B cell (primary cell): ENCODE measurements at regions not wholly inside any gene's neighbourhood (a gene's known extent, or its start where the extent isn't known, plus 50 kb on each side); places are given as distances from the start of the nearest gene placed in this dataset.

Experiments
- ATAC-seq: fragments of 200-7000 bp; cut with Tn5 transposase; one replicate; pipeline ENCODE4 v1.10.0; 2021; ENCODE audit warnings: low read depth, mild to moderate bottlenecking, moderate number of reproducible peaks, moderate library complexity
- CTCF ChIA-PET: fragments of 350-600 bp; sonication (Branson Sonifier 250); formaldehyde crosslinking; loops from one replicate; lab custom pipeline; 2021; ENCODE audit warnings: antibody characterized with exemption, inconsistent platforms; lab: Charles Lee
- POLR2A ChIA-PET: fragments of 350-600 bp; sonication (Branson Sonifier 250); formaldehyde crosslinking; loops from one replicate; lab custom pipeline; 2021; ENCODE audit warnings: antibody characterized with exemption; lab: Charles Lee
- DNase-seq: peaks from one replicate; pipeline ENCODE4 v3.0.0; 2013
- H2AFZ ChIP-seq: 2 replicates; pipeline ENCODE4 v1.6.1; 2012; ENCODE audit warnings: mild to moderate bottlenecking, low read depth, low read length; ENCODE audit not compliant: insufficient read depth, poor library complexity, severe bottlenecking
- H3K27ac ChIP-seq, 2 donors: 1 replicate in 1 of 2; 2 replicates in 1 of 2; pipeline ENCODE4 v1.5.1; 2012 to 2013; ENCODE audit warnings: low read length in 2 of 2, mild to moderate bottlenecking in 2 of 2, moderate library complexity in 1 of 2
- H3K27me3 ChIP-seq, 4 experiments: fragments of 200-600 bp in 1 of 4; sonication (generic) in 1 of 4; replicated peaks in 1 of 4; 1 replicate in 2 of 4; 2 replicates in 2 of 4; pipeline versions ENCODE4 v1.6.1 to v1.7.0; 2013 to 2016; ENCODE audit warnings: low read length in 3 of 4, mild to moderate bottlenecking in 2 of 4, mixed read lengths in 1 of 4, moderate library complexity in 1 of 4; ENCODE audit not compliant: insufficient read depth in 4 of 4, control insufficient read depth in 3 of 4; ENCODE audit errors: control extremely low read depth in 1 of 4
- H3K36me3 ChIP-seq, 2 experiments: replicated peaks in 1 of 2; 1 replicate in 1 of 2; 2 replicates in 1 of 2; pipeline versions ENCODE4 v1.6.1 to v1.7.1; 2013; ENCODE audit warnings: low read length in 1 of 2; ENCODE audit not compliant: insufficient read depth in 2 of 2, control insufficient read depth in 1 of 2; ENCODE audit errors: control extremely low read depth in 1 of 2, extremely low read depth in 1 of 2
- H3K4me1 ChIP-seq, 2 donors: fragments of 200-600 bp in 1 of 2; sonication (generic) in 1 of 2; 1 replicate in 1 of 2; 2 replicates in 1 of 2; pipeline versions ENCODE4 v1.5.1 to v1.6.1; 2013 to 2017; ENCODE audit warnings: low read length in 2 of 2; ENCODE audit not compliant: control insufficient read depth in 2 of 2, insufficient read depth in 2 of 2
- H3K4me2 ChIP-seq: replicated peaks from 2 replicates; pipeline ENCODE3; 2012; ENCODE audit warnings: mild to moderate bottlenecking, low read depth, low read length; ENCODE audit not compliant: poor library complexity, severe bottlenecking
- H3K4me3 ChIP-seq, 5 experiments: fragments of 200-600 bp in 1 of 5; sonication (generic) in 1 of 5; 1 replicate in 3 of 5; 2 replicates in 2 of 5; pipeline versions ENCODE4 v1.5.1 to v1.7.0; 2011 to 2016; ENCODE audit warnings: low read length in 4 of 5, mild to moderate bottlenecking in 4 of 5, low read depth in 2 of 5, control low read depth in 1 of 5, moderate library complexity in 1 of 5; ENCODE audit not compliant: insufficient read depth in 1 of 5; ENCODE audit errors: control extremely low read depth in 1 of 5, extremely low read depth in 1 of 5
- H3K79me2 ChIP-seq: fragments of 200-600 bp; sonication (generic); one replicate; pipeline ENCODE4 v1.6.0; 2016; ENCODE audit warnings: low read length; ENCODE audit not compliant: control insufficient read depth, insufficient read depth
- H3K9ac ChIP-seq: fragments of 200-600 bp; sonication (generic); 2 replicates; pipeline ENCODE4 v1.6.1; 2017; ENCODE audit warnings: mild to moderate bottlenecking, low read length, moderate library complexity
- H3K9me3 ChIP-seq, 3 donors: one replicate each; pipeline versions ENCODE4 v1.6.1 to v1.7.1; 2013; ENCODE audit warnings: low read length in 2 of 3; ENCODE audit not compliant: control insufficient read depth in 2 of 3, insufficient read depth in 1 of 3; ENCODE audit errors: control extremely low read depth in 1 of 3
- H4K20me1 ChIP-seq: 2 replicates; pipeline ENCODE4 v1.6.0; 2012; ENCODE audit warnings: mild to moderate bottlenecking, low read length; ENCODE audit not compliant: insufficient read depth, control insufficient read depth, poor library complexity, severe bottlenecking
- H3K27ac Mint-ChIP-seq: one replicate; pipeline ENCODE4 v1.8.0; 2021; ENCODE audit warnings: mixed read lengths
- H3K27me3 Mint-ChIP-seq: one replicate; pipeline ENCODE4 v1.8.0; 2021; ENCODE audit warnings: mixed read lengths
- H3K4me1 Mint-ChIP-seq: one replicate; pipeline ENCODE4 v1.8.0; 2021; ENCODE audit warnings: mixed read lengths
- H3K4me3 Mint-ChIP-seq: one replicate; pipeline ENCODE4 v1.8.0; 2021; ENCODE audit warnings: mixed read lengths
- H3K9me3 Mint-ChIP-seq: one replicate; pipeline ENCODE4 v1.8.0; 2022; ENCODE audit warnings: mixed read lengths; ENCODE audit not compliant: insufficient read depth
- EZH2 ChIP-seq: IDR thresholded peaks from 2 replicates; pipeline ENCODE4 v1.6.1; 2012; ENCODE audit warnings: borderline replicate concordance, low read depth, mild to moderate bottlenecking, moderate library complexity, low read length; ENCODE audit not compliant: insufficient read depth, poor library complexity, severe bottlenecking
- WGBS: methylation state at CpG from one replicate; pipeline ENCODE4 v1.1.5; 2013; ENCODE audit warnings: missing lambda C conversion rate; ENCODE audit not compliant: insufficient coverage; 5-methylcytosine and 5-hydroxymethylcytosine counted together
- intact Hi-C: fragments of 100-400 bp; cut with micrococcal nuclease; formaldehyde crosslinking; loops from one replicate; pipeline ENCODE4 v1.10.0; 2022
- TF ChIP-seq, protein P1 (sequence below): fragments of 200-600 bp; IDR thresholded peaks from one replicate; pipeline ENCODE4 v1.8.0; 2022; ENCODE audit warnings: antibody characterized with exemption, mild to moderate bottlenecking

GRCh38 chr2:24424387-24424786 is 64.1 kb upstream of the ITSN2 start:
- Histone ChIP-seq H4K20me1 (no peaks in the 10 kb centered on the region), H3K36me3 (no peaks in the 10 kb centered on the region), H3K27ac (no peak overlapping the region), H3K9me3 (peaks cover 0 to 3% (median 0%) of the 10 kb centered on the region in 3 donors), H2AFZ (no peak overlapping the region), H3K27me3 (no peaks in the 10 kb centered on the region), H3K4me2 (no peak overlapping the region), H3K9ac (no peak overlapping the region), H3K79me2 (no peaks in the 10 kb centered on the region), H3K4me1 (no peaks in the 10 kb centered on the region), H3K4me3 (no peak overlapping the region)
- Mint-ChIP-seq H3K4me1 (no peaks in the 10 kb centered on the region), H3K9me3 (no peaks in the 10 kb centered on the region), H3K27ac (no peak overlapping the region), H3K4me3 (no peak overlapping the region), H3K27me3 (no peaks in the 10 kb centered on the region)
- DNase-seq (no peak), ATAC-seq (no peak)
- ChIA-PET POLR2A (no interaction called here), CTCF (interaction anchor here (5.4 to 8.6 kb wide), 2 partner anchors 14 to 403 kb away, joined by 28 to 92 read pairs; no protein-coding TSS in a partner anchor)
- TF ChIP-seq, protein P1, sequence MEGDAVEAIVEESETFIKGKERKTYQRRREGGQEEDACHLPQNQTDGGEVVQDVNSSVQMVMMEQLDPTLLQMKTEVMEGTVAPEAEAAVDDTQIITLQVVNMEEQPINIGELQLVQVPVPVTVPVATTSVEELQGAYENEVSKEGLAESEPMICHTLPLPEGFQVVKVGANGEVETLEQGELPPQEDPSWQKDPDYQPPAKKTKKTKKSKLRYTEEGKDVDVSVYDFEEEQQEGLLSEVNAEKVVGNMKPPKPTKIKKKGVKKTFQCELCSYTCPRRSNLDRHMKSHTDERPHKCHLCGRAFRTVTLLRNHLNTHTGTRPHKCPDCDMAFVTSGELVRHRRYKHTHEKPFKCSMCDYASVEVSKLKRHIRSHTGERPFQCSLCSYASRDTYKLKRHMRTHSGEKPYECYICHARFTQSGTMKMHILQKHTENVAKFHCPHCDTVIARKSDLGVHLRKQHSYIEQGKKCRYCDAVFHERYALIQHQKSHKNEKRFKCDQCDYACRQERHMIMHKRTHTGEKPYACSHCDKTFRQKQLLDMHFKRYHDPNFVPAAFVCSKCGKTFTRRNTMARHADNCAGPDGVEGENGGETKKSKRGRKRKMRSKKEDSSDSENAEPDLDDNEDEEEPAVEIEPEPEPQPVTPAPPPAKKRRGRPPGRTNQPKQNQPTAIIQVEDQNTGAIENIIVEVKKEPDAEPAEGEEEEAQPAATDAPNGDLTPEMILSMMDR: no peak
- TF ChIP-seq EZH2: no peak
- intact Hi-C loops: no loop called here
- 14% methylated on average over 1 of the region's 3 CpGs for WGBS

GRCh38 chr2:24423095-24423494 is 62.8 kb upstream of the ITSN2 start:
- Mint-ChIP-seq H3K4me1 (no peaks in the 10 kb centered on the region), H3K9me3 (no peaks in the 10 kb centered on the region), H3K27ac (no peak overlapping the region), H3K4me3 (no peak overlapping the region), H3K27me3 (no peaks in the 10 kb centered on the region)
- Histone ChIP-seq H2AFZ (no peak overlapping the region), H3K4me1 (no peaks in the 10 kb centered on the region), H3K27me3 (no peaks in the 10 kb centered on the region), H3K9ac (no peak overlapping the region), H3K79me2 (no peaks in the 10 kb centered on the region), H3K4me2 (no peak overlapping the region), H3K4me3 (no peak overlapping the region), H3K36me3 (no peaks in the 10 kb centered on the region), H4K20me1 (no peaks in the 10 kb centered on the region), H3K9me3 (peaks cover 0 to 3% (median 0%) of the 10 kb centered on the region in 3 donors), H3K27ac (no peak overlapping the region)
- WGBS: 92% methylated on average over 2 of the region's 3 CpGs
- no peak for DNase-seq
- ChIA-PET CTCF (interaction anchor here (0.6 to 8.6 kb wide), 6 partner anchors 10 to 706 kb away, joined by 3 to 92 read pairs (median 6); no protein-coding TSS in a partner anchor), POLR2A (no interaction called here)
- ATAC-seq: no peak
- intact Hi-C loops: no loop called here
- no peak for TF ChIP-seq EZH2
- TF ChIP-seq, protein P1: no peak
